ENCODE measurements at regions not wholly inside any gene's neighbourhood (a gene's known extent, or its start where the extent isn't known, plus 50 kb on each side); places are given as distances from the start of the nearest gene placed in this dataset.

GRCh38 chr10:44240584-44241205 lies 144.2 kb downstream of the CXCL12 start:
- no peak for DNase-seq

DNA sequence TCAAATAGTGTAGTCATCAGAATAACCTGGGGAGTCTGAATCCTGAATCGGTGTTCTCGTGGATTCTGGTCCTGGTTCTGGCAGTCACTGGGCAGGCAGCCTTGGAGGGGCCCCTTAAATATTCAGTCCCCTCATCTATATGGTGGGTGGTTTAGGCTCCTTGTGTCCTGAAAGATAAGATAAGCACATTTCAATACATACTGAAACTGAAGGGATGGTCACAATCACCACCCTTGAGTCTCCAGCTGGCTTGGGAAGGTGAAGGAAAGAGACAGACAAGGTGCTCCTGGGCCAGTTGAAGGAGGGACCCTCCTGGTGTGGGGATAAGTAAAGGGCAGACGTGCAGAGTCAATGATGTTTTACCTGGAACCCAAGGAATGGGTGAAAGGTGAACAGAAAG lies 146.7 kb downstream of the CXCL12 start:
- DNase-seq: no peak

- DNase-seq: no peak
These were observed 147.4 kb downstream of the CXCL12 start for GRCh38 chr10:44237364-44238049.

DNA sequence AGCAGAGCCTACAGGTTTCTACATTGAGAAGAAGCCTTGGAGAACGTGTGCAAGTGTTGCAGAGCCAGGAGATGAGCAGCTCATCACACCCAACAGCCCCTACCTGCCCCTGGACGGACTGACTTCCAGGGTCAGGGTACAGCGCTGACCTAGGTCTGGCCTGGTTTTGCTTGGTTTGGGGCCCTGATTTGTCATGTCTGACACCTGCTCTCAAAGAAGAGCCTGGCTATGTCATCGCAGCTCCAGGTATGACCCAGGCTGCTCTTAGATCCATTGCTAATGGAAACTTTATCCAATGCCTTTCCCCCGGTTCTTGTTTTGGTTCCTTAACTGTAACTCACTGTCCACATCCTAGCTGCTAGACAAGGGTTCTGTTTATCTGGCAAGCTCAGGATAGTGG lies 149.5 kb downstream of the CXCL12 start:
- no peak for DNase-seq

DNA sequence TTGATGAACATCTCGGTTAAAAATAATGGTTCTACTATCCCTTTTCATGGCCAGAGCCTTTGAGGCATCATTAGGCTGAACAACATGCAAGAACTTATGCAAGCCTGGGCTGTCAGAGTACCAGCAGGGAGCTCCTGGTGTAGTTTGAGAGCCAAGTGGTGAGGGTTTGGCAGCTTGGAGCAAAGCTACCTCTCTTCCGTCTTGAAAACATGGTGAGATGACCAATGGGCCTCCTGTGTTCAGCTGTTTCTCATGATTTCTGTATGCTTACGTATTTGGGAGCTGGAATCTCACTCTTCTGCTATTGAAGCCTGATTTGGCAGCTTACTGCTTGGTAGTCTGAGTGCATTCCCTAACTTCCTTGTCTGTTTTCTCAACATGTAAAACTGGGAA lies 150.4 kb downstream of the CXCL12 start:
- DNase-seq: no peak

DNA sequence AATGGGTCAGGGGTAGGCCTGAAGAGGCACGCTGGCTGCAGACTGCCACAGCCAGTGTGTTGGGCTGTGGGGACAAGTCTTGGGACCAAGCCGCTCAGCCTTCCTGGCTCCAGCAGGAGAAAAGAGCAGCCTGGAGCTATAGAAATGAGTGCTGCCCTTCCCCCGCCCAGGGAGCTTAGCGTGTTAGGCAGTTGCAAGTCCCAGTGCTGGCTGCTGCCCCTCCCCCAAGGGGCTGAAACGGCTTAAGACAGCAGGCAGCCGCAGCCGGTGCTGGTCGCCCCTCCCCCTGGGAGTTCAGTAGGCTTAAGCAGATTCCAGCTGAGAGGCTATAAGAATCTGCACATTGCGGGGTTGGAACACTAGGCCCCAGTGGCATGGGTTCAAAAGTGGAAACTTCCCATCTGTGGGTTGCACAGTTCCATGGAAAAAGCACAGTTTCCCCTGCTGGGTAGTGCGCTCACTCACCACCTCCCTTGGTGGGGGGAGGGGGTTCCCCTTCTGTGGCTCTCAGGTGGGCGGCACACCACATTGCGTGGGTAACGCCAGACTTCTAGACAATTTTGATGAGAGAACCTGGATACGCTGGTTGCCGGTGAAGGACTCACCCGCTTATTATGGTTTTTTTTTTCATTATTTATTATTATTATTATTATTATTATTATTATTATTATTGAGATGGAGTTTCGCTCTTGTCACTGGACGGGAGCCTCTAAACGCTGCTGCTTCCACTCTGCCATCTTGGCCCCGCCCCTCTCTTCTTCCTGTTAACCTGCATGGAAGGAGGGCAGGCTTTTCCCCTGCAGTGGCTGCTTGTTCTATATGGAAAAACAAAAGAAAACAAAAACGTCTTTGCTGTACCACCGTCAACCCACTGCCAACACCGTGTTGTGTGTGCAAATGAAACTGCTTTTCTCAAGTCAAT lies 151.1 kb downstream of the CXCL12 start:
- DNase-seq: no peak

DNA sequence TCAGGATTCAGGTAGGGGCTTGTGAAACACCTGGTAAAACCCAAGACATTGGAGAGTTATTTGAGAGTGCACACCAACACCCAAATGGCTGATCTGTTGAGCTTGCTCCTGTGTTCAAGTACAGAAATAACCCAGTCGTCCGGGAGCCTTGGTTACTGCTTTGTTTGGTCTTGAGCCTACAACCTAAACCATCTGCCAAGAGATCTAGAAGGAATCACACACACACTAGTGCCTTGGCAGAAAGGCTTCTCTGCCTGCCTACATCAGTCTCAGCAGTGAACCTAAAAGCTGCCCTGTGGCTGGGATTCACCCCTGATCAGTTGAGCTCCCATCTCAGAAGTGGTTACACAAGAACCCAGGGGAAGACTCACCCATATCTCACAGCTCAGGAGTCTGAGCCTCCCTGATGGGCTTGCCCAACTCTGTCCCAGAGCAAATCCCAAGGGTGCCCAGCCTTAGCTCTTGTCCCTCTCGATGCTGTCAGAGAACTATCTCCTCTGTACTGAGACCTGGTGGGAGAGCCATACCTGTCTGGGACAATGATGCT lies 167.6 kb downstream of the CXCL12 start:
- no peak for DNase-seq

GRCh38 chr10:44216073-44216472 lies 168.8 kb downstream of the CXCL12 start:
- no peak for DNase-seq

- DNase-seq: no peak
These were observed 175.1 kb downstream of the CXCL12 start for GRCh38 chr10:44209811-44210210.

- no peak for DNase-seq
These were observed 177.7 kb downstream of the CXCL12 start for GRCh38 chr10:44207160-44207559.

DNA sequence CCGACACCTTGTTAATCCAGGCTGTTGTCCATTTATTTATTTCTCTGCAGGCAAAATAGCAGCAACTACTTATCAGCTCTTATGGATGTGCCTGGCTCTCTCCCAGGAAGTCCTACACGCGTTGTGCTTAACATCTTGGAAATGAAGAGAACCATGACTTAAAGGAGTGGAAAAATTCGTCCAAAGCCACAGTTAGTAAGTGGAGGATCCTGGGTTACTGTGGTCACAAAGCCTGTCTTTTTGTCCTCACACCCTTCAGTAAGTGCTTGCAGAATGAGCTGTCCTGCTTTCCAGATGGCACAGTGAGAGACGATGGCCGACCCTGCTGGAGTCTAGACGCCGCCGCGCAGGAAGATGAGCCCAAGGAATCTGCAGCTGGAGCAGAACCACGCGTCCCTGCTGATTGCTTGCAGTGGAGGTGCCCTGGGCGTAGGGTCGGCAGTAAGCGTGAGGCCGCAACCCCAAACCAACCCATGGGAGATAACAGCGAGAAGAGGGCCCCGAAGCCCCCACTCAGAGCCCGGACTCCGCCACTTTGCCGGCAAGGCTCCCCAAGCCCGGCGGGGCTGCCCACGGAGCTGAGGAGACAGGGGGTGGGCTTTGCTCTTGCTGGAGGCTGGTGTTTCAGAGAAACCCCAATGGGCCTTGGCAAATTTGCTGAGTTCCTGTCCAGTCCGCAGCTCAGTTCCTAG lies 178.6 kb downstream of the CXCL12 start:
- no peak for DNase-seq

- DNase-seq: no peak
These were observed 179.8 kb downstream of the CXCL12 start for GRCh38 chr10:44205067-44205466.

DNA sequence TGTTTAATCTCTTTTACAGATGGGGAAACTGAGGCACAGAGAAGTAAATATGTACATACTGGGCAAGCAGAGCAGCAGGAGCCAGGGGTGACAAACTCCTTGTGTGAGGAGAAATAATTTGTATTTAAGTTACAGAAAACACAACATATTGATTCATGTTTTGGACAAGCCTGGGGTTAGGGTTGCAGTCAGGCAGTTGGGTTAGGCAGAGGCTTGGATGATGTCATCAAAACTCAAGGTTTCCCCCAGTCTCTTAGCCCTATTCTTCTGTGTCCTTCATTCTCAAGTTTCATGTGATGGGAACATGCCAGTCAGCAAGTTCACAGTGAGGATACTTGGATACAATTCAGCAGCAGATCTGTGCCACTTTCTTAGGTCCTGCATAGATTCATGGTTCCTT lies 181.4 kb downstream of the CXCL12 start:
- no peak for DNase-seq

DNA sequence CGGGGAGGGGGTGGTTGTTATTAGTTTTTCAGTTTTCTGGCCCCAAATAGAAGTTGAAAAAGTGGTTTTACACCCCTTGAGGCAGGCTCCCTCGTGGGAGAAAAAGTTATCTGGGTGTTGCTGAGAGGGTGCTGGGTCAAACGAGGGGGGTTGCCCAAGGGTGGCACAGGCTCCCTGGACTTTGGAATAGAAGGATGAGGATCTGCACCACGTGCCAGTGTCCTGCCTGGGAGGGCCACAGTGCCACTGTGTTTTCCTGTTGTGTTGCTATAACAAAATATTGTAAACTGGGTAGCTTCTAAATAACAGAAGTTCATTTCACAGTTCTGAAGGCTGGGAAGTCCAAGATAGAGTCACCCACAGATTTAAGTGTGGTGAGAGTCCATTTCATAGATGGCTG lies 181.9 kb downstream of the CXCL12 start:
- no peak for DNase-seq

DNA sequence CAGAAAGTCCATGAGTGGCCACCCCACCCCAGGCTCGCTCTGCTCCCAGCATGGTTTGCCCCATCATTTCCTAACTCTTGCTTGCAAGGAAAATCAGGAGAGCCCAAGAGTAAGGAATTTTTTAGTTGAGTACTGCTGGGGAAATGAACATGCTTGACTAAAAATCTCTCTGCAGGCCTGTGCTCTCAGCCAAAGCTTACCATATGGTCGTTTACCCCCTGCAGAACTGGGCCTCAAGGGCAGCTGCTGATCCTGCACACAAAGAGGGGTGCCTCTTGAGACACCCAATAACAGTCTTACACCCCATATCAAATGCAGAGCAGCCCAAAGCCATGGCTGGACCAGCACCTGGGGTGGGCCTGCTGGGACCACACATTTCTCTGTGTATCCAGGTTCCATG lies 183.2 kb downstream of the CXCL12 start:
- no peak for DNase-seq

- no peak for DNase-seq
These were observed 183.9 kb downstream of the CXCL12 start for GRCh38 chr10:44201011-44201410.

DNA sequence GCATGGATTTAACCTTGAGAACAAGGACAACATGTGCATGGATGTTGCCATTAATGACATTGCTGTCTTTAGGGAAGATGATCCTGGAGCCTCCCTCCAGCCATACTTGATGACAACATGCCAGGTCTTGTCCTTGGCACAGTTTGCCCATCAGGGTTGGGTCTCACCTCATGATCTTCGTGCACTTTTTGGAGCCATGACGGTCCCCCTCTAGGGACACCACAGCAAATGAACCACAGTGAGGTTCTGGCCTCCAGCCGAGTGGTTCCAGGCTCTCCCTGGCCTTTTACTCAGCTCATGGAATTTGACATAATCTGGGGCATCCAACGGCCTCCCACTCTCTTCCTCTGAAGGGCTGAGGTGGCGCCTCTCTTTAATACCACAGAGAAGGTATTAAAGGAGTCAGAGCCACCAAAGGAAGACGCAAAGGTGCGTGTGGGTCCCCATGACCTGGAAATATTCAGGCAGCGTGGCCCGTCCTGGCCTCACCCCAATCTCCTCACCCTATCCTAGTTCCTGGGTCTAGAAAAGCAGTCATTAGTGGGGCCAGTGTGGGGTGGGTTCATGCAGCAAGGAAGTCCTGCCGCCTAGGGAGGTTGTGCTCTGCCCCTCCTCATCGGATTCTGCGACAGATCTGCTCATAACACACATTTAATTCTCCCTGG lies 184.8 kb downstream of the CXCL12 start:
- no peak for DNase-seq

GRCh38 chr10:44199267-44199666 lies 185.6 kb downstream of the CXCL12 start:
- no peak for DNase-seq

GRCh38 chr10:44198780-44199097 lies 186.2 kb downstream of the CXCL12 start:
- no peak for DNase-seq

GRCh38 chr10:44198096-44198779 lies 186.7 kb downstream of the CXCL12 start:
- DNase-seq: no peak

GRCh38 chr10:44197646-44198045 lies 187.3 kb downstream of the CXCL12 start:
- DNase-seq: no peak

- DNase-seq: no peak
These were observed 188.6 kb downstream of the CXCL12 start for GRCh38 chr10:44196336-44196735.

All from activated gamma-delta T cell treated with Interleukin-2 at 50 U/mL for 16 hours (primary cell).